Gastroesophageal sphincter (tissue), 3 donors: ENCODE measurements at regions not wholly inside any gene's neighbourhood (a gene's known extent, or its start where the extent isn't known, plus 50 kb on each side); places are given as distances from the start of the nearest gene placed in this dataset.

ENCODE experiments used
- EP300 ChIP-seq: sonication (generic); formaldehyde crosslinking; IDR thresholded peaks from one replicate; pipeline ENCODE4 v1.6.1; 2017; ENCODE audit warnings: antibody characterized with exemption, mild to moderate bottlenecking
- POLR2A ChIP-seq, 2 donors: fragments of 450-650 bp; IDR thresholded peaks; one replicate each; pipeline ENCODE4 v1.6.1; 2017; ENCODE audit warnings: antibody characterized with exemption in 2 of 2, mild to moderate bottlenecking in 2 of 2, moderate library complexity in 1 of 2
- POLR2AphosphoS5 ChIP-seq: sonication (generic); formaldehyde crosslinking; IDR thresholded peaks from one replicate; pipeline ENCODE4 v1.6.1; 2017; ENCODE audit warnings: antibody characterized with exemption
- TF ChIP-seq, protein P1 (sequence below), 4 experiments: fragments of 200-600 bp in 2 of 4; fragments of 450-650 bp in 2 of 4; sonication (generic) in 1 of 4; IDR thresholded peaks; one replicate each; pipeline ENCODE4 v1.5.1; 2017 to 2019; ENCODE audit warnings: antibody characterized with exemption in 4 of 4, mild to moderate bottlenecking in 2 of 4, moderate library complexity in 2 of 4

DNA sequence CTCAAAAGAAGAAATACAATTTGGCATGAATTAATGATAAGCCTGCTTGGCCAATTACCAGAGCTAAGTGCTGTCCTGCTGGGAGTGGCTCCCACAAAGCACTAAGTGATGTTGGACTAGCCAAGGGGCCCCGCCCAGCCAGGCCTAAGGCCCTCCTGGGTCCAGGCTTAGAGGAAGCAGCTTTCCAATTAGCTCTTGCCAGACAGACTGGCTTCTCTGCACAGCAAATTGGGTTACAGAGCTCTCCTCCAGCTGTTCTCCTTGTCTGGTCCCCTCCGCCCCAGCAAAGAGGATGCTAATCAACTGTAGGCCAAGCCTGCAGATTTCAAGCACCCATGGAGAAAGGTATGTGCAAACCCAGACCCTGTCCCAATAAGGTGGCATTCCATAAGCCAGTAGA lies 151.9 kb downstream of the DMRTA2 start:
- no peak for TF ChIP-seq POLR2AphosphoS5
- TF ChIP-seq, protein P1, sequence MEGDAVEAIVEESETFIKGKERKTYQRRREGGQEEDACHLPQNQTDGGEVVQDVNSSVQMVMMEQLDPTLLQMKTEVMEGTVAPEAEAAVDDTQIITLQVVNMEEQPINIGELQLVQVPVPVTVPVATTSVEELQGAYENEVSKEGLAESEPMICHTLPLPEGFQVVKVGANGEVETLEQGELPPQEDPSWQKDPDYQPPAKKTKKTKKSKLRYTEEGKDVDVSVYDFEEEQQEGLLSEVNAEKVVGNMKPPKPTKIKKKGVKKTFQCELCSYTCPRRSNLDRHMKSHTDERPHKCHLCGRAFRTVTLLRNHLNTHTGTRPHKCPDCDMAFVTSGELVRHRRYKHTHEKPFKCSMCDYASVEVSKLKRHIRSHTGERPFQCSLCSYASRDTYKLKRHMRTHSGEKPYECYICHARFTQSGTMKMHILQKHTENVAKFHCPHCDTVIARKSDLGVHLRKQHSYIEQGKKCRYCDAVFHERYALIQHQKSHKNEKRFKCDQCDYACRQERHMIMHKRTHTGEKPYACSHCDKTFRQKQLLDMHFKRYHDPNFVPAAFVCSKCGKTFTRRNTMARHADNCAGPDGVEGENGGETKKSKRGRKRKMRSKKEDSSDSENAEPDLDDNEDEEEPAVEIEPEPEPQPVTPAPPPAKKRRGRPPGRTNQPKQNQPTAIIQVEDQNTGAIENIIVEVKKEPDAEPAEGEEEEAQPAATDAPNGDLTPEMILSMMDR (IDR thresholded peaks at IDR 0.05): no peak
- no peak for TF ChIP-seq POLR2A (IDR thresholded peaks at IDR 0.05)
- no peak for TF ChIP-seq EP300
